Endothelial cell of umbilical vein (primary cell): ENCODE measurements at regions not wholly inside any gene's neighbourhood (a gene's known extent, or its start where the extent isn't known, plus 50 kb on each side); places are given as distances from the start of the nearest gene placed in this dataset.

Experiments used
- BruUV-seq: library from RNA; stranded (reverse); fragments of 400-500 nt; replicated peaks from 2 replicates; lab custom pipeline; 2021; lab: Mats Ljungman, UMichigan
- CTCF ChIA-PET: fragments of 300-600, 350-600 bp; sonication (Branson Sonifier 250); formaldehyde crosslinking; loops from one replicate; lab custom pipeline; 2021; ENCODE audit warnings: antibody characterized with exemption, inconsistent platforms; lab: Charles Lee
- POLR2A ChIA-PET: fragments of 300-600, 350-600 bp; sonication (Branson Sonifier 250); formaldehyde crosslinking; loops from one replicate; lab custom pipeline; 2021; ENCODE audit warnings: antibody characterized with exemption, inconsistent platforms; lab: Charles Lee
- DNase-seq: peaks from one replicate; pipeline ENCODE4 v3.0.0-alpha.2; 2011; ENCODE audit warnings: low read depth, low spot score
- FAIRE-seq: peaks from 2 replicates; lab custom pipeline; 2011; peaks lifted over from hg19 to GRCh38; lab: Jason Lieb, UNC
- H2AFZ ChIP-seq: 2 replicates; pipeline ENCODE4 v1.6.0; 2012; ENCODE audit warnings: low read depth, low read length, control low read depth, inconsistent platforms
- H3K27ac ChIP-seq: 2 replicates; pipeline ENCODE4 v1.5.1; 2011; ENCODE audit warnings: low read depth, mild to moderate bottlenecking, control low read depth, low read length, moderate library complexity; ENCODE audit not compliant: insufficient read depth
- H3K27me3 ChIP-seq, 2 experiments: 2 replicates each; pipeline versions ENCODE4 v1.6.0 to v1.6.1; 2011; ENCODE audit warnings: low read length in 2 of 2, mixed read lengths in 1 of 2; ENCODE audit not compliant: control insufficient read depth in 2 of 2, insufficient read depth in 2 of 2
- H3K36me3 ChIP-seq, 2 experiments: 2 replicates in 1 of 2; 3 replicates in 1 of 2; pipeline ENCODE4 v1.5.1; 2011; ENCODE audit warnings: low read length in 2 of 2, mild to moderate bottlenecking in 1 of 2, moderate library complexity in 1 of 2; ENCODE audit not compliant: control insufficient read depth in 2 of 2, insufficient read depth in 2 of 2; ENCODE audit errors: extremely low read depth in 1 of 2
- H3K4me1 ChIP-seq: 3 replicates; pipeline ENCODE4 v1.5.1; 2011; ENCODE audit warnings: mild to moderate bottlenecking, low read length; ENCODE audit not compliant: control insufficient read depth, insufficient read depth; ENCODE audit errors: extremely low read depth
- H3K4me2 ChIP-seq: 2 replicates; pipeline ENCODE4 v1.6.1; 2011; ENCODE audit warnings: low read length, control low read depth, mixed read lengths; ENCODE audit not compliant: insufficient read depth
- H3K4me3 ChIP-seq, 3 experiments: fragments of 200-600 bp in 1 of 3; sonication (generic), shearing (Covaris generic) in 1 of 3; replicated peaks in 1 of 3; 2 replicates each; pipeline ENCODE4 v1.5.1; 2011 to 2016; ENCODE audit warnings: control low read depth in 3 of 3, low read length in 3 of 3, mild to moderate bottlenecking in 2 of 3, inconsistent platforms in 1 of 3, low read depth in 1 of 3, moderate library complexity in 1 of 3; ENCODE audit not compliant: insufficient read depth in 1 of 3
- H3K79me2 ChIP-seq: 2 replicates; pipeline ENCODE4 v1.6.0; 2012; ENCODE audit warnings: low read length, inconsistent platforms; ENCODE audit not compliant: control insufficient read depth, insufficient read depth
- H3K9ac ChIP-seq: replicated peaks from 2 replicates; pipeline ENCODE3; 2011; ENCODE audit warnings: low read length, control low read depth; ENCODE audit not compliant: insufficient read depth; ENCODE audit errors: extremely low read depth
- H3K9me1 ChIP-seq: replicated peaks from 3 replicates; pipeline ENCODE4 v1.6.0; 2011; ENCODE audit warnings: mild to moderate bottlenecking, low read length; ENCODE audit not compliant: control insufficient read depth, insufficient read depth; ENCODE audit errors: extremely low read depth
- H3K9me3 ChIP-seq: replicated peaks from 2 replicates; pipeline ENCODE4 v1.5.1; 2012; ENCODE audit warnings: low read length, inconsistent platforms; ENCODE audit not compliant: control insufficient read depth, insufficient read depth
- H4K20me1 ChIP-seq: replicated peaks from 2 replicates; pipeline ENCODE3; 2011; ENCODE audit warnings: mild to moderate bottlenecking, low read length; ENCODE audit not compliant: control insufficient read depth, insufficient read depth; ENCODE audit errors: extremely low read depth
- CTCF ChIP-seq, 2 donors: IDR thresholded peaks; 1 replicate in 1 of 2; 2 replicates in 1 of 2; pipeline ENCODE4 v1.5.1; 2011; ENCODE audit warnings: low read length in 2 of 2, mild to moderate bottlenecking in 2 of 2, moderate library complexity in 2 of 2, control low read depth in 1 of 2, inconsistent platforms in 1 of 2, low read depth in 1 of 2; ENCODE audit not compliant: insufficient read depth in 1 of 2; ENCODE audit errors: extremely low read depth in 1 of 2
- EZH2 ChIP-seq: IDR thresholded peaks from 2 replicates; pipeline ENCODE4 v1.6.1; 2012; ENCODE audit warnings: borderline replicate concordance, low read depth, mild to moderate bottlenecking, moderate library complexity, low read length, inconsistent platforms; ENCODE audit not compliant: severe bottlenecking
- FOS ChIP-seq: IDR thresholded peaks from 2 replicates; pipeline ENCODE4 v1.6.1; 2011; ENCODE audit warnings: mild to moderate bottlenecking, low read length, moderate library complexity, borderline replicate concordance; ENCODE audit not compliant: insufficient read depth
- GATA2 ChIP-seq: IDR thresholded peaks from 2 replicates; pipeline ENCODE4 v1.7.0; 2011; ENCODE audit warnings: low read depth, mild to moderate bottlenecking, moderate library complexity, mixed read lengths, low read length; ENCODE audit not compliant: insufficient read length, insufficient read depth
- JUN ChIP-seq: IDR thresholded peaks from 2 replicates; pipeline ENCODE4 v1.6.1; 2011; ENCODE audit warnings: borderline replicate concordance, low read depth; ENCODE audit not compliant: insufficient read length, insufficient read depth
- MAX ChIP-seq: IDR thresholded peaks from 2 replicates; pipeline ENCODE4 v1.6.1; 2011; ENCODE audit not compliant: insufficient read depth, insufficient read length
- MYC ChIP-seq: IDR thresholded peaks from one replicate; pipeline ENCODE4 v1.6.1; 2011; ENCODE audit warnings: mild to moderate bottlenecking, low read depth, low read length
- POLR2A ChIP-seq: IDR thresholded peaks from 2 replicates; pipeline ENCODE4 v1.6.1; 2012; ENCODE audit warnings: low read depth, mild to moderate bottlenecking, control low read depth, low read length
- POLR2AphosphoS5 ChIP-seq: IDR thresholded peaks from 2 replicates; pipeline ENCODE4 v1.6.1; 2012; ENCODE audit warnings: low read depth, mild to moderate bottlenecking, control low read depth, low read length, moderate library complexity; ENCODE audit not compliant: insufficient read depth
- dilution Hi-C: fragments of 300-500 bp; cut with MboI; formaldehyde crosslinking; loops from one replicate; pipeline ENCODE4 v1.15.0; 2019; ENCODE audit warnings: low sequenced_read_pairs; ENCODE audit not compliant: extremely low pct_ligation_motif_present
- intact Hi-C: fragments of 100-400 bp; cut with micrococcal nuclease; formaldehyde crosslinking; loops from one replicate; pipeline ENCODE4 v1.10.0; 2022

GRCh38 chr2:146457221-146457620 lies 1387.6 kb upstream of the ACVR2A start:
- intact Hi-C loops (no loop called here), dilution Hi-C loops (no loop called here)
- H3K27me3 ChIP-seq, result no peaks in the 10 kb centered on the region
- FAIRE-seq, result no peak
- no peak for TF ChIP-seq MAX
- no peak for TF ChIP-seq POLR2A
- no peak for TF ChIP-seq POLR2AphosphoS5
- no peak for TF ChIP-seq CTCF (IDR thresholded peaks at IDR 0.05; ENCODE audit: extremely low read depth in 1 of 2, insufficient read depth in 1 of 2, low read depth in 1 of 2, low read length in 2 of 2)
- no peak for TF ChIP-seq EZH2
- no peak for TF ChIP-seq MYC
- no peak for TF ChIP-seq GATA2
- no peak for TF ChIP-seq JUN
- no peak for TF ChIP-seq FOS
- no peaks in the 10 kb centered on the region for H3K4me1 ChIP-seq
- CTCF ChIA-PET, result no interaction called here
- POLR2A ChIA-PET, result no interaction called here
- H3K9me3 ChIP-seq, result no peaks in the 10 kb centered on the region
- H3K9ac ChIP-seq, result no peak overlapping the region
- no peak overlapping the region for H2AFZ ChIP-seq
- no peak for DNase-seq
- no peaks in the 10 kb centered on the region for H3K79me2 ChIP-seq
- H4K20me1 ChIP-seq, result no peaks in the 10 kb centered on the region
- H3K4me2 ChIP-seq, result no peak overlapping the region
- no peaks in the 10 kb centered on the region for H3K9me1 ChIP-seq
- no peak overlapping the region for H3K27ac ChIP-seq
- H3K4me3 ChIP-seq, result no peak overlapping the region
- BruUV-seq, result no TSS peak
- H3K36me3 ChIP-seq, result no peaks in the 10 kb centered on the region
